ENCODE measurements at regions not wholly inside any gene's neighbourhood (a gene's known extent, or its start where the extent isn't known, plus 50 kb on each side); places are given as distances from the start of the nearest gene placed in this dataset.

DNA sequence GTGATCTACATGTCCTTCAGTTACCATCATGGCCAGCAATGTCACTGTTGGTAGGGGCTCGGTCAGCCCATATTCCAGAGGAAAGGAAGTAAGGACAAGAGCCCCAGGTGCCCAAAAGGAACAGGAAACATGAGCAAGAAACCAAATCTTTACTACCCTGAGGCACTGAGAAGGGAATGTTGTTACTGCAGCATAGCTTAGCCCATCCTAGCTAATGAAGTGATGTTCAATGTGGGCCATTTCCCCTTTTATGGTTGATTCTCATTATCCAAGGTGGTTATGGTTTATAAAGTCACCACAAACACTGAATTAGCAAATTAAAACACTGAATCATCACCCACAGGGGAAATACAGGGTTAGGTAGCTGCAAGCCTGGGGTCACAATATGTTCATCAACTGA, 88.4 kb upstream of the C10orf90 start:
- no peak for TF ChIP-seq POLR2A (IDR thresholded peaks at IDR 0.05)
- TF ChIP-seq, protein P1, sequence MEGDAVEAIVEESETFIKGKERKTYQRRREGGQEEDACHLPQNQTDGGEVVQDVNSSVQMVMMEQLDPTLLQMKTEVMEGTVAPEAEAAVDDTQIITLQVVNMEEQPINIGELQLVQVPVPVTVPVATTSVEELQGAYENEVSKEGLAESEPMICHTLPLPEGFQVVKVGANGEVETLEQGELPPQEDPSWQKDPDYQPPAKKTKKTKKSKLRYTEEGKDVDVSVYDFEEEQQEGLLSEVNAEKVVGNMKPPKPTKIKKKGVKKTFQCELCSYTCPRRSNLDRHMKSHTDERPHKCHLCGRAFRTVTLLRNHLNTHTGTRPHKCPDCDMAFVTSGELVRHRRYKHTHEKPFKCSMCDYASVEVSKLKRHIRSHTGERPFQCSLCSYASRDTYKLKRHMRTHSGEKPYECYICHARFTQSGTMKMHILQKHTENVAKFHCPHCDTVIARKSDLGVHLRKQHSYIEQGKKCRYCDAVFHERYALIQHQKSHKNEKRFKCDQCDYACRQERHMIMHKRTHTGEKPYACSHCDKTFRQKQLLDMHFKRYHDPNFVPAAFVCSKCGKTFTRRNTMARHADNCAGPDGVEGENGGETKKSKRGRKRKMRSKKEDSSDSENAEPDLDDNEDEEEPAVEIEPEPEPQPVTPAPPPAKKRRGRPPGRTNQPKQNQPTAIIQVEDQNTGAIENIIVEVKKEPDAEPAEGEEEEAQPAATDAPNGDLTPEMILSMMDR (IDR thresholded peaks at IDR 0.05), result no peak

Measured in testis (tissue), 2 donors.